ENCODE measurements at regions not wholly inside any gene's neighbourhood (a gene's known extent, or its start where the extent isn't known, plus 50 kb on each side); places are given as distances from the start of the nearest gene placed in this dataset.

- no peak for DNase-seq
Observed at GRCh38 chr11:30159546-30159945, 71.3 kb upstream of the FSHB start.

GRCh38 chr11:30165652-30166051 lies 65.2 kb upstream of the FSHB start:
- DNase-seq = no peak

GRCh38 chr11:30171661-30172060 lies 59.2 kb upstream of the FSHB start:
- no peak for DNase-seq

DNA sequence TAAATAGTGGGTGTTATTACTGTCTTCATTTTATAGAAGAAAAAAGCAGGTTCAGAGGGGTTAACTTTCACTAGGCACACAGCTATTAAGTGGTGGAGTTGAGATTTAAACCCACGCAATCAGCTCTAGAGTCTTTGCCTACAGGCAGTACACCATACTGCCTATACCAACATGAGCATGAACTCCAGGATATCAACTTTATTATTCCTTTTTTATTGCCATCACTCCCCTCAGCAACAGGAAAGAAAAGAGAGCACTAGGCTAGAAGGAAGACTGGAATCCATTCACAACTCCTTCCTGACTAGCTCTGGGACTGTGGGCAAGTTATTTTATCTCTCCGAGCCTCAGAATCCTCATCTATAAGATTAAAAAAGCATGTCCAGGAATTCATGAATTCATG lies 58.7 kb upstream of the FSHB start:
- no peak for DNase-seq

DNA sequence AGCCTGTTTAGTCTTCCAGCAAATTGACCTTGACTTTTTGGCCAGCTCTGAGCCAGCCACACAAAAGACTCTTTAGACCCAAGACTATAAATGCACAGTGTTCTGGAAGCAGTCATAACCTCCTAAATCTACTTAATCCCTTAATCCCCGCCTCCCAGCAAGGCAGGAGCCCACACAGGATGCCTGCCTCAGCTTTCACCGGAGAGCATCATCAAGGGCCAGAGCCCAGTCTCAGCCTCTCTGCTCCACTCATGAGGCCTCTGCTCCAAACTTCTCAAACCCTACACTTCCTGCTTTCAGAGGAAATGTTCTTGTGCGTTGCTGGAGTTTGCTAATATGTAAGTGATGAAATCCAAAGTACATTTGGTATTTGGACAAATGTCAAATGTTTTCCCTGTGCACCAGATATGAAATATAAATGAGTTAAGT lies 57.9 kb upstream of the FSHB start:
- no peak for DNase-seq

- no peak for DNase-seq
Observed at GRCh38 chr11:30174265-30175020, 56.4 kb upstream of the FSHB start.
